Fibroblast of lung (primary cell): ENCODE measurements at regions not wholly inside any gene's neighbourhood (a gene's known extent, or its start where the extent isn't known, plus 50 kb on each side); places are given as distances from the start of the nearest gene placed in this dataset.
"Not testable (repeated sequence)": the region's sequence is repeated elsewhere in the genome, so short reads cannot be mapped to it uniquely, and the experiment has no call there.

Experiments
- CTCF ChIP-seq, 2 donors: IDR thresholded peaks in 1 of 2; conservative IDR thresholded peaks in 1 of 2; 1 replicate in 1 of 2; 2 replicates in 1 of 2; pipeline ENCODE4 v1.5.1; 2011 to 2012; ENCODE audit warnings: low read length in 2 of 2, control low read depth in 1 of 2, inconsistent platforms in 1 of 2, low read depth in 1 of 2, mild to moderate bottlenecking in 1 of 2
- EZH2 ChIP-seq: IDR thresholded peaks from 2 replicates; pipeline ENCODE4 v1.5.1; 2012; ENCODE audit warnings: low read length, control low read depth, mild to moderate bottlenecking; ENCODE audit errors: missing control alignments

- TF ChIP-seq EZH2; CTCF (conservative IDR thresholded peaks at IDR 0.05 in 1 of 2, IDR thresholded peaks at IDR 0.05 in 1 of 2; ENCODE audit: low read depth in 1 of 2, low read length in 2 of 2): not testable (repeated sequence)
These were observed 112.5 kb downstream of the SYT15 start for GRCh38 chr10:46691397-46691796.
